HEK293T (cell line): ENCODE measurements at regions not wholly inside any gene's neighbourhood (a gene's known extent, or its start where the extent isn't known, plus 50 kb on each side); places are given as distances from the start of the nearest gene placed in this dataset.

Experiments
- CTCF ChIA-PET: fragments of 350-600 bp; formaldehyde crosslinking; extraction: SDS; loops from one replicate; lab custom pipeline; 2021; ENCODE audit warnings: antibody characterized with exemption, inconsistent platforms; lab: Yijun Ruan, JAX
- POLR2A ChIA-PET: fragments of 350-600 bp; formaldehyde crosslinking; extraction: SDS; loops from one replicate; lab custom pipeline; 2020; ENCODE audit warnings: antibody characterized with exemption, inconsistent platforms; lab: Yijun Ruan, JAX
- DNase-seq: peaks from one replicate; pipeline ENCODE4 v3.0.0; 2012; ENCODE audit warnings: mixed read lengths; ENCODE audit errors: extremely low spot score
- ARNT ChIP-seq: fragments of 450-650 bp; IDR thresholded peaks from 2 replicates; pipeline ENCODE4 v1.6.1; 2017; ENCODE audit warnings: mild to moderate bottlenecking
- BHLHE40 ChIP-seq: fragments of 450-650 bp; IDR thresholded peaks from 2 replicates; pipeline ENCODE4 v1.6.1; 2016; ENCODE audit warnings: mild to moderate bottlenecking, moderate library complexity, borderline replicate concordance
- CTBP1 ChIP-seq: fragments of 450-650 bp; IDR thresholded peaks from 2 replicates; pipeline ENCODE4 v1.6.1; 2016; ENCODE audit warnings: borderline replicate concordance
- ELF4 ChIP-seq: fragments of 450-650 bp; IDR thresholded peaks from 2 replicates; pipeline ENCODE4 v1.6.1; 2017; ENCODE audit warnings: antibody characterized with exemption
- FOXA1 ChIP-seq: fragments of 450-650 bp; IDR thresholded peaks from 2 replicates; pipeline ENCODE4 v1.6.1; 2016; ENCODE audit warnings: mild to moderate bottlenecking
- FOXK2 ChIP-seq: fragments of 450-650 bp; IDR thresholded peaks from 2 replicates; pipeline ENCODE4 v1.6.1; 2016; ENCODE audit warnings: mild to moderate bottlenecking
- FOXM1 ChIP-seq: fragments of 450-650 bp; IDR thresholded peaks from 2 replicates; pipeline ENCODE4 v1.6.1; 2017; ENCODE audit warnings: mild to moderate bottlenecking, borderline replicate concordance
- HDGF ChIP-seq: fragments of 450-650 bp; IDR thresholded peaks from 2 replicates; pipeline ENCODE4 v1.6.1; 2017; ENCODE audit warnings: antibody characterized with exemption, borderline replicate concordance
- L3MBTL2 ChIP-seq: fragments of 450-650 bp; conservative IDR thresholded peaks from 2 replicates; pipeline ENCODE4 v1.6.1; 2016; ENCODE audit warnings: mild to moderate bottlenecking
- LEF1 ChIP-seq: fragments of 450-650 bp; IDR thresholded peaks from 2 replicates; pipeline ENCODE4 v1.6.1; 2017; ENCODE audit warnings: mild to moderate bottlenecking, borderline replicate concordance
- NFRKB ChIP-seq: fragments of 450-650 bp; IDR thresholded peaks from 2 replicates; pipeline ENCODE4 v1.6.1; 2016; ENCODE audit warnings: mild to moderate bottlenecking, moderate library complexity
- SP1 ChIP-seq: fragments of 450-650 bp; IDR thresholded peaks from 2 replicates; pipeline ENCODE4 v1.6.1; 2017
- SUZ12 ChIP-seq: fragments of 450-650 bp; IDR thresholded peaks from 2 replicates; pipeline ENCODE4 v1.6.1; 2016; ENCODE audit warnings: mild to moderate bottlenecking
- TARDBP ChIP-seq: fragments of 450-650 bp; IDR thresholded peaks from 2 replicates; pipeline ENCODE4 v1.6.1; 2016
- ZNF384 ChIP-seq: fragments of 450-650 bp; IDR thresholded peaks from 2 replicates; pipeline ENCODE4 v1.6.1; 2016
- TF ChIP-seq, protein P1 (sequence below): fragments of 450-650 bp; IDR thresholded peaks from 2 replicates; pipeline ENCODE4 v1.6.1; 2016

DNA sequence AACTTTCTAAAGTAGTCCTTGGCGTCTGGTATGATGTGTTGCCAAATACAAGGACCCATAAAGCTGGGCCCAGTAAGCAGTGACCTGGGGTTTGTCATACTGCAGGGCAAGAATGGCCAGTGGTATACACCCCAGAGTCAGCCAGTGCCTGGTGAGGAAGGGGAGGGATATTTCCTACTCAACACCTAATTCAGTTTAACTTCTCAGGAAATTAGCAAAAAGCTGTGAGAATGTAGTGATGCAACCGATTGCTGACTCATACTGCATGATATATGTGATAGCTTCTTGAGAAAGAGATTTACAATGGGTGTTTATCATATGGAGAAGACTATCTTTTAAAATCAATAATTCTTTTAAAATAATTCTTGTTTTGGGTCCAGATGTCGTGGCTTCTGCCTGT is 889.3 kb upstream of the CELF2 start:
- POLR2A ChIA-PET: no interaction called here
- TF ChIP-seq LEF1 (no peak), FOXM1 (no peak), CTBP1 (no peak)
- CTCF ChIA-PET: no interaction called here
- no peak for DNase-seq

DNA sequence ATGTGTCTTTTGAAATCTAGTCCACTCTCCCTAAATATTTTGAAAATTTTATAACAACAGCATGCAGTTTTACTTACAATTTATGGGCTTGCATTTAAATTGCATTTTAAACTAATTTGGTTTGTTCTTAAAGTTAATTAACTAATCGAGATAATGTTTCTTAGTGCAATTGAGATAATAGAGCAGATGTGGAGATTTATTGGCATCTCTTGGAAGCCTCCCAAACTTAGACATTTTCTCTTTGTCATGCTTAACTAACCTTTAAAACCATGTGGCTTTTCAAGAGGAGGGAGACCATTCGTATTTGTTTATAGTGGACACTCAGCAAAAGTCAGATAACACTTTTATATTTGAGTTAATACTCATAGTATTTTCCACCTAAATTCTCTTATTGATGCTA is 887.0 kb upstream of the CELF2 start:
- TF ChIP-seq SP1: no peak
- CTCF ChIA-PET: no interaction called here

DNA sequence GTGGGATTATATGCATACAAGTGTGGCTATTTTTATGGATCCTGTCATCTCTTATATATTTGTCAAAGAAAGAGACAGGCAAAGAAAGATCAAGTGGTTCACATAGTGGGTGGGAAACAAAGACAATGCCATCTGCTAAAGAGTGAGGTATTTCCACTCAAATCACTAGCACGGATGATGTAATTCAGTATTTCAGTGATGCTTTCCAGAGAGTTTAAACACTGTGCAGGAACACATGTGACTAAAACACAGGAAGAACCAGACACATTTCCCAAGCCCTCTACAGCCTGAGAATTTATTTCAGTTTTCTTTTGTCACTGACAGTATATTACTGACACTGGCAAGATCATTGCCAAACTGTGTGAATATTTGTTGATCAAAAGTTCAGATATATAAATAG is 885.7 kb upstream of the CELF2 start:
- TF ChIP-seq TARDBP (no peak), ARNT (no peak), HDGF (no peak), ZNF384 (no peak), SUZ12 (no peak), FOXM1 (no peak)
- no peak for DNase-seq
- CTCF ChIA-PET: no interaction called here
- POLR2A ChIA-PET: no interaction called here

More for the DNA sequence above, 887.0 kb upstream of the CELF2 start:
- DNase-seq: no peak
- POLR2A ChIA-PET: no interaction called here

DNA sequence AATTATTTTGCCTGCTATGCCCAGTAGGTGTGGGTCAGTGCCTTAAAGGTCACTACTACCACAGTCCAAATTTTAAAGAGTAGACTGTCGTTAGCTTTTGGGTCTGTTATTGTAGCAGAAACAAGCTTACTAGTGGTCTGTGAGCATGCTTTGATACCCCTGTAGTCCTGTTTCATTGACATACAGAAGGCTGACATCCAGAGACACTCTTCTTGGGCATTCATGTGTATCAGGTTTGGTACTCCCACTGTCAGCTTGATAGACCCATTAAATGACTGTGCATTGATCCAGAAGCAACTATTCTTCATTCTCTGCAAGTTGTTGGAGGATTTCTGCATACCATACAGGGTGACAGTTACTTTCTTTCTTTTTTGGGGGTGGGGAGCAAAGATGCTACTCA is 884.4 kb upstream of the CELF2 start:
- DNase-seq: no peak
- ChIA-PET POLR2A (no interaction called here), CTCF (interaction anchor here (0.5 kb wide), 1 partner anchor 360 kb away, joined by 3 read pairs; no protein-coding TSS in a partner anchor)
- TF ChIP-seq ARNT: no peak
- TF ChIP-seq ELF4: no peak
- TF ChIP-seq TARDBP: no peak
- no peak for TF ChIP-seq SP1
- TF ChIP-seq, protein P1, sequence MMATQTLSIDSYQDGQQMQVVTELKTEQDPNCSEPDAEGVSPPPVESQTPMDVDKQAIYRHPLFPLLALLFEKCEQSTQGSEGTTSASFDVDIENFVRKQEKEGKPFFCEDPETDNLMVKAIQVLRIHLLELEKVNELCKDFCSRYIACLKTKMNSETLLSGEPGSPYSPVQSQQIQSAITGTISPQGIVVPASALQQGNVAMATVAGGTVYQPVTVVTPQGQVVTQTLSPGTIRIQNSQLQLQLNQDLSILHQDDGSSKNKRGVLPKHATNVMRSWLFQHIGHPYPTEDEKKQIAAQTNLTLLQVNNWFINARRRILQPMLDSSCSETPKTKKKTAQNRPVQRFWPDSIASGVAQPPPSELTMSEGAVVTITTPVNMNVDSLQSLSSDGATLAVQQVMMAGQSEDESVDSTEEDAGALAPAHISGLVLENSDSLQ: no peak
- TF ChIP-seq HDGF: no peak
- no peak for TF ChIP-seq ZNF384
- TF ChIP-seq CTBP1: no peak
- no peak for TF ChIP-seq NFRKB
- TF ChIP-seq LEF1: no peak
- TF ChIP-seq FOXK2: no peak
- no peak for TF ChIP-seq SUZ12
- TF ChIP-seq BHLHE40: no peak
- TF ChIP-seq FOXA1: no peak
- TF ChIP-seq FOXM1: no peak
- TF ChIP-seq L3MBTL2: no peak

DNA sequence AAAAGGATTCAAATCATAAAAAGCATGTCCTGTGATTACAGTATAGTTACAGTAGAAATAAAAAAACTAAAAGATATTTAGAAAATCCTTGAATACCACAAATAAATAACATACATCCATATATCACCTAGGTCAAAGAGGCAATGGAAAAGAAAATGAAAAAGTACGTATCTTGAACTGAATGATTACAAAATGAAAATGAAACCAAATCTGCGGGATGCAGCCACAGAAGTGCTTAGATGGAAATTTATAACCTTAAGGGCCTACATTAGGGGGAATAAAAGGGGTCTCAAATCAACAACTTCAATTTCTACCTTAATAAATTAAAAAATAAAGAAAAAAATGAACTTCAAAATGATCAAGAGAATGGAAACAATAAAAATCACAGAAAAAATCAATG is 879.0 kb upstream of the CELF2 start:
- no peak for DNase-seq
- TF ChIP-seq SUZ12: no peak
- no peak for TF ChIP-seq LEF1
- POLR2A ChIA-PET: no interaction called here
- CTCF ChIA-PET: no interaction called here

DNA sequence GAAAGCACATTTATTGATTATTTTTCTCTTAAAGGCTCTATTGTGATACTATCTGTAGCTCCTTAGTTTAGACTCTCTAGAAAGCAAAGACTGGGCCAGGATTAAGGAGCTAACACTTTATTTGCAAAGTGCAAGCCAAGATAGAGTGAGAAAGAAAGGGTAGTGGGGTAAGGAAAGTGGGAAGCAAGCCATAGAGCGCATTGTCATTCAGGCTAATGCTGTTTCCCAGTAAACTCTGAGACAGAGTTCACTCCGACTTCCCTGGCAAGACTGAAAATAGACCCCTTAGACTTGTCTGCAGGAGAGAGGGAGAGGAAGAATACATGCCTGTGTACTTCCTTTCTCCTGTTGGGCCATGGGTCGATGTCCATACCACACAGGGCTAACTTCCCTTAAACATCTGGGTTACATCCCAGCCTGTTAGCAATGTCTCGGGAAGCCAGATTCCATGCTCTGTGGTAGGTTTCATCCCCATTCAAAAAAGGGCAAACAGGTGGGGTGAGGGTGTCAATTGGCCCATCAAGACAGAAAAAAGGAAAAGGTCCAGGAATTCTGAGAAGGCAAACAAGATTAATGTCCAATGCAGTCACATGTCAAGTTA is 875.8 kb upstream of the CELF2 start:
- POLR2A ChIA-PET: no interaction called here

DNA sequence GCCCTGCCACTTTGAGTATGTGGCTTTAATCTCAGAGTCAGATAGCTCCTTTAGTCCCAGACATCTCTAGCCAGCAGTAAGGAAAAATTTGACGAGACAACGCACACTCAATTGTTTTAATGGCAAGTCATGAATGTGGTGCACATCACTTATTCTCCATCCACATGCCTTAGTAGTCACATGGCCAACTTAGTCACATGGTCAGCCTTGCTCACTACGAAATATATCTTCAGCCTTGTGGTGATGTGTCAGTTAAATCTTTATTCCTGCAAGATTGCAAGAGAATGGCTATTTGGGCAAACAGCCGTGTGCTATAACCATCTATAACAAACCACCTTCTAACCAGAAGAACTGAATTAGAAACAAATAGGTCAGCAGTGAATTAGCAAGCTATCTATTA is 871.1 kb upstream of the CELF2 start:
- POLR2A ChIA-PET: no interaction called here
- no peak for DNase-seq
- TF ChIP-seq ELF4 (no peak), NFRKB (no peak), CTBP1 (no peak), FOXK2 (no peak), LEF1 (no peak)
- CTCF ChIA-PET: no interaction called here

More for the DNA sequence above, 875.8 kb upstream of the CELF2 start:
- DNase-seq: no peak
- TF ChIP-seq FOXK2 (no peak), ZNF384 (no peak), LEF1 (no peak)
- CTCF ChIA-PET: no interaction called here

DNA sequence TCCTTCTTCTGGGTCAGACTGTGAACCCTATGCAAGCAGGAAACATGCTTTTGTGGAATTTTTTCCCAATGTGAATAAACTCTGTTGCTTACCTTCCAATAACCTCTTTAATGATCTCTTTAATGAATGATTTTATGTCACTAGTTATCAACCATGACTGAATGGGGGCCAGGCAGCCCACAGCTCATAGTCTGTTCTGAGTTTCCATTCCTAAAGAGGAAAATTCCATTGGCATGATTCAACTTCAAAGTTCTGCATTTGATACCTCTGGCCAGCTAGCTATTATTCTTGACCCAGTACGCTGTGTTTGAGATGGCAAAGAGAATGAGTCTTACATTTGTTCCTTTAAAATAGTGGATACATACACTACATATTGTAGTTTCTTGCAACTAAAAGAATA is 867.8 kb upstream of the CELF2 start:
- no peak for DNase-seq
- POLR2A ChIA-PET: no interaction called here
- CTCF ChIA-PET: no interaction called here
- TF ChIP-seq FOXM1 (no peak), CTBP1 (no peak), ZNF384 (no peak), FOXK2 (no peak), HDGF (no peak), LEF1 (no peak), TARDBP (no peak), L3MBTL2 (no peak), BHLHE40 (no peak), ELF4 (no peak)

DNA sequence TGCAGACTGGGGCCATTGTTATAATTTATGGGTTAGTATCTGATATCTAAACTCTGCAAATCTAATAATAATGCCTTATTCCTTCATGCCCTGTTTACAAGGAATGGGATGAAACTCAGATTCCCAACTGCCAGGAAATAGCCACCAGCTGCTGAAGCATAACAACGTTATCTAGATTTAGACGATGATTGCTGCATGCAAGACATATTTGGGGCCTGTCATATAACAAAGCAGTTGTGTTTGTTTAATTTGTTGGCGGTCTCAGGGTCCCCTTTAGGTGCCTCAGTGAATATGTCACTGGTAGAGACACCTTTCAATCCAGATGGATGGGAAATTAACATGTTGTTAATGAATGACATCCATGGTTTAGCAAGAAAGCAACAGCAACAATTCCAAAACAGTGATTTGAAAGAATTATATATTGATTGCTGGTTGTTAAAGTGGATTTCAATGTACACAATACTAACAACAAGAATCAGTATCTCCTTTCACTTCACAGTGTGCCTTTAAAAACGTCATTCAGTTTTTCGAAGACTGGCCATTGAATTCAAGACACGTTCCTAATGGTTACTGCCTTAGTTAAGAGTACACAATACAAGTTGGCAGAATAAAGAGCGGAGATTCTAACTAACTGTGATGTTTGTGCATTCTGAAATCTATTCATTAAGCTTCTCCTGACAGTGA is 860.6 kb upstream of the CELF2 start:
- ChIA-PET POLR2A (no interaction called here), CTCF (no interaction called here)
- TF ChIP-seq FOXA1: no peak
- TF ChIP-seq ZNF384: no peak
- no peak for TF ChIP-seq TARDBP
- no peak for TF ChIP-seq CTBP1
- no peak for TF ChIP-seq ELF4
- TF ChIP-seq L3MBTL2: no peak
- no peak for TF ChIP-seq BHLHE40
- no peak for TF ChIP-seq ARNT
- no peak for TF ChIP-seq SUZ12
- TF ChIP-seq LEF1: no peak
- TF ChIP-seq, protein P1: no peak
- TF ChIP-seq FOXK2: no peak
- TF ChIP-seq SP1: no peak
- DNase-seq: no peak
